Left lung (tissue), 4 donors: ENCODE measurements at regions not wholly inside any gene's neighbourhood (a gene's known extent, or its start where the extent isn't known, plus 50 kb on each side); places are given as distances from the start of the nearest gene placed in this dataset.

Experiments
- ATAC-seq: fragments of 200-7000 bp; cut with Tn5 transposase; one replicate; pipeline ENCODE4 v1.9.1; 2020; ENCODE audit warnings: moderate library complexity
- DNase-seq, 4 donors: peaks; one replicate each; pipeline ENCODE4 v3.0.0-alpha.2; 2013 to 2020
- H3K27ac ChIP-seq, 2 donors: fragments of 200-600 bp; sonication (generic) in 1 of 2; one replicate each; pipeline versions ENCODE4 v1.5.0 to v1.8.0; 2020 to 2021
- H3K27me3 ChIP-seq, 2 donors: fragments of 200-600 bp; sonication (generic) in 1 of 2; one replicate each; pipeline versions ENCODE4 v1.5.0 to v1.8.0; 2020 to 2021
- H3K36me3 ChIP-seq, 2 donors: fragments of 200-600 bp; sonication (generic) in 1 of 2; one replicate each; pipeline versions ENCODE4 v1.5.0 to v1.8.0; 2020 to 2021
- H3K4me1 ChIP-seq, 2 donors: fragments of 200-600 bp; one replicate each; pipeline ENCODE4 v1.8.0; 2021
- H3K4me3 ChIP-seq, 2 donors: fragments of 200-600 bp; sonication (generic) in 1 of 2; one replicate each; pipeline versions ENCODE4 v1.5.0 to v1.8.0; 2020 to 2021; ENCODE audit warnings: mild to moderate bottlenecking in 1 of 2
- H3K9me3 ChIP-seq, 2 donors: fragments of 200-600 bp; sonication (generic) in 1 of 2; one replicate each; pipeline versions ENCODE4 v1.5.0 to v1.8.0; 2020 to 2021
- intact Hi-C, 2 donors: fragments of 100-400 bp; cut with DNase I; formaldehyde crosslinking; loops; one replicate each; pipeline versions ENCODE4 v1.11.2 to v1.14.2; 2022
- TF ChIP-seq, protein P1 (sequence below), 2 donors: fragments of 200-600 bp; sonication (generic) in 1 of 2; IDR thresholded peaks; one replicate each; pipeline versions ENCODE4 v1.5.0 to v1.8.0; 2021; ENCODE audit warnings: antibody characterized with exemption in 2 of 2
- donor health status: DM: no; HTN: yes; CAD: no.
- donor health status: DM: no; HTN: no; CAD: no.

GRCh38 chr15:77695548-77695947 lies 62.8 kb upstream of the LINGO1 start:
- ATAC-seq: no peak
- no peak for DNase-seq
- no peaks in the 10 kb centered on the region for H3K36me3 ChIP-seq
- H3K4me3 ChIP-seq: no peak overlapping the region
- H3K9me3 ChIP-seq: no peaks in the 10 kb centered on the region
- no peak overlapping the region for H3K27ac ChIP-seq
- intact Hi-C loops: no loop called here
- peaks cover 5 to 82% of the 10 kb centered on the region in 2 donors for H3K27me3 ChIP-seq
- H3K4me1 ChIP-seq: no peaks in the 10 kb centered on the region
- TF ChIP-seq, protein P1, sequence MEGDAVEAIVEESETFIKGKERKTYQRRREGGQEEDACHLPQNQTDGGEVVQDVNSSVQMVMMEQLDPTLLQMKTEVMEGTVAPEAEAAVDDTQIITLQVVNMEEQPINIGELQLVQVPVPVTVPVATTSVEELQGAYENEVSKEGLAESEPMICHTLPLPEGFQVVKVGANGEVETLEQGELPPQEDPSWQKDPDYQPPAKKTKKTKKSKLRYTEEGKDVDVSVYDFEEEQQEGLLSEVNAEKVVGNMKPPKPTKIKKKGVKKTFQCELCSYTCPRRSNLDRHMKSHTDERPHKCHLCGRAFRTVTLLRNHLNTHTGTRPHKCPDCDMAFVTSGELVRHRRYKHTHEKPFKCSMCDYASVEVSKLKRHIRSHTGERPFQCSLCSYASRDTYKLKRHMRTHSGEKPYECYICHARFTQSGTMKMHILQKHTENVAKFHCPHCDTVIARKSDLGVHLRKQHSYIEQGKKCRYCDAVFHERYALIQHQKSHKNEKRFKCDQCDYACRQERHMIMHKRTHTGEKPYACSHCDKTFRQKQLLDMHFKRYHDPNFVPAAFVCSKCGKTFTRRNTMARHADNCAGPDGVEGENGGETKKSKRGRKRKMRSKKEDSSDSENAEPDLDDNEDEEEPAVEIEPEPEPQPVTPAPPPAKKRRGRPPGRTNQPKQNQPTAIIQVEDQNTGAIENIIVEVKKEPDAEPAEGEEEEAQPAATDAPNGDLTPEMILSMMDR (IDR thresholded peaks at IDR 0.05): no peak

DNA sequence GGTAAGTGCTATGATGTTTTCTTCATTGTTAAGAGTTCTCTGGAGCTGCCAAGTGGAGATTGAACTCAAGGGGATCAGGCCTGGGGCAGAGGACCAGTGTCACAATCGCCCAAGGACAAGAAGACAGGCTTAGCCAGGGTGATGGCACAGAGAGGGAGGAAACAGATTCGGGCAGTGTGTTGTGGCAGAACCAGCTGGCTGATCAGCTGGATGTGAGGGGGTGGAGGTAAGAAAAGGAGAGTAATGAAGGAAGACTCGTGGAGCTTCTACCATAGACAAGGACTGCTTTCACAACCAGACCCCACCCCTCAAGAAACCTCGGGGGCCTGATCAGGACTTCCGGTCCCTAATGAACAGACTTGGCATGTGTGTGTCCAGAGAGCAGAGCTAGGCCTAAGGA lies 60.9 kb upstream of the LINGO1 start:
- DNase-seq: no peak
- H3K9me3 ChIP-seq: no peaks in the 10 kb centered on the region
- H3K27me3 ChIP-seq: peaks cover 5 to 94% of the 10 kb centered on the region in 2 donors

DNA sequence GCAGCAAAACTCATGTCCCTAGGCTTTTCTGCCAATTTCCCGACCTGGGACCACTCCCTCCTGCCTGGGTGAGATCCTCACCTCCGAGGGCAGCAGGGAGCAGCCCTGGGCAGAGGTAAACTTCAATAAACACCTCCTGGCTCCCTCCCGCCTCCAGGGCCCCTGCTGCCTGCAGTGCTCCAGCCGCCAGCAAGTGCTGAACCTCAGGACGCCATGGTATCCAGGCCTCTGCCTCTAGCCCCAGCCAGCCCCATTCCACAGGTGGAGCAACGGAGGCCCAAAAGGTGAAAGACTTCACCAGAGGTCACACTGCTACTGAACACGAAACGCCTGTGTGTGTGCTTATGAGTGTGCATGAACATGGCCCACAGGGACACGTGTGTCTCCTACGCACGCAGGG lies 59.9 kb upstream of the LINGO1 start:
- Histone ChIP-seq H3K4me1 (no peaks in the 10 kb centered on the region), H3K9me3 (no peaks in the 10 kb centered on the region), H3K36me3 (no peaks in the 10 kb centered on the region), H3K27ac (no peak overlapping the region), H3K4me3 (no peak overlapping the region), H3K27me3 (peaks cover 5 to 89% of the 10 kb centered on the region in 2 donors)
- TF ChIP-seq, protein P1 (IDR thresholded peaks at IDR 0.05): no peak
- ATAC-seq: no peak
- DNase-seq: no peak
- intact Hi-C loops: no loop called here

More for the DNA sequence above, 60.9 kb upstream of the LINGO1 start:
- Histone ChIP-seq H3K36me3 (no peaks in the 10 kb centered on the region), H3K27ac (no peak overlapping the region), H3K4me1 (no peaks in the 10 kb centered on the region), H3K4me3 (no peak overlapping the region)
- intact Hi-C loops: no loop called here
- TF ChIP-seq, protein P1 (IDR thresholded peaks at IDR 0.05): no peak
- ATAC-seq: no peak

GRCh38 chr15:77691607-77692006 lies 58.9 kb upstream of the LINGO1 start:
- intact Hi-C loops: no loop called here
- Histone ChIP-seq H3K36me3 (no peaks in the 10 kb centered on the region), H3K27me3 (peaks cover 5 to 79% of the 10 kb centered on the region in 2 donors), H3K27ac (no peak overlapping the region), H3K4me3 (no peak overlapping the region), H3K9me3 (no peaks in the 10 kb centered on the region), H3K4me1 (no peaks in the 10 kb centered on the region)
- ATAC-seq: no peak
- no peak for DNase-seq
- TF ChIP-seq, protein P1 (IDR thresholded peaks at IDR 0.05): no peak

- H3K9me3 ChIP-seq: no peaks in the 10 kb centered on the region
- H3K4me1 ChIP-seq: no peaks in the 10 kb centered on the region
- intact Hi-C loops: no loop called here
- H3K4me3 ChIP-seq: no peak overlapping the region
- no peak overlapping the region for H3K27ac ChIP-seq
- H3K27me3 ChIP-seq: peaks cover 2 to 61% of the 10 kb centered on the region in 2 donors
- no peaks in the 10 kb centered on the region for H3K36me3 ChIP-seq
- TF ChIP-seq, protein P1 (IDR thresholded peaks at IDR 0.05): no peak
- no peak for ATAC-seq
- DNase-seq: no peak
Observed at GRCh38 chr15:77689821-77690220, 57.1 kb upstream of the LINGO1 start.
